GM12874 (cell line): ENCODE measurements at regions not wholly inside any gene's neighbourhood (a gene's known extent, or its start where the extent isn't known, plus 50 kb on each side); places are given as distances from the start of the nearest gene placed in this dataset.

Source experiments
- TF ChIP-seq, protein P1 (sequence below): IDR thresholded peaks from 2 replicates; pipeline ENCODE4 v1.5.1; 2011; ENCODE audit warnings: low read depth, mild to moderate bottlenecking, control low read depth, low read length, moderate library complexity; ENCODE audit not compliant: insufficient read depth

DNA sequence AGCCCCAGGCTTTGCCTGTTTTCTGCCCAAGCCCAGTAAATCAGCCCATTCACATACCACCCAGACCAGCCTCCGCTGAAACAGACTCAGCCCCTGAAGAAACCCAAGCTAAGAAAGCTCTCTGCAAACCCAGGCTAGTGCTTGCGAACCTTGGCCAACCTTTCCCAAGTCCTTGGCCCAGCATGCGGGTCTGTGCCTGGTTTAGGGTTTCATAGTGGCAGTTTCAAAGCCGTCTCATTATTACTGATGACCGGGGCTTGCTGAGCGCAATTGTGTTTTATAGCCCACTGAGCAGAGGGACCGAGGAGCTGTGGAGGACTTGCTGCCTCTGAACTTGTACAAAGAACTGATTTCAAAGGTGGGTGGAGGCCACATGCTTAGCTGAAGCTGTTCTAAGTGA is 584.3 kb downstream of the BNC2 start:
- TF ChIP-seq, protein P1, sequence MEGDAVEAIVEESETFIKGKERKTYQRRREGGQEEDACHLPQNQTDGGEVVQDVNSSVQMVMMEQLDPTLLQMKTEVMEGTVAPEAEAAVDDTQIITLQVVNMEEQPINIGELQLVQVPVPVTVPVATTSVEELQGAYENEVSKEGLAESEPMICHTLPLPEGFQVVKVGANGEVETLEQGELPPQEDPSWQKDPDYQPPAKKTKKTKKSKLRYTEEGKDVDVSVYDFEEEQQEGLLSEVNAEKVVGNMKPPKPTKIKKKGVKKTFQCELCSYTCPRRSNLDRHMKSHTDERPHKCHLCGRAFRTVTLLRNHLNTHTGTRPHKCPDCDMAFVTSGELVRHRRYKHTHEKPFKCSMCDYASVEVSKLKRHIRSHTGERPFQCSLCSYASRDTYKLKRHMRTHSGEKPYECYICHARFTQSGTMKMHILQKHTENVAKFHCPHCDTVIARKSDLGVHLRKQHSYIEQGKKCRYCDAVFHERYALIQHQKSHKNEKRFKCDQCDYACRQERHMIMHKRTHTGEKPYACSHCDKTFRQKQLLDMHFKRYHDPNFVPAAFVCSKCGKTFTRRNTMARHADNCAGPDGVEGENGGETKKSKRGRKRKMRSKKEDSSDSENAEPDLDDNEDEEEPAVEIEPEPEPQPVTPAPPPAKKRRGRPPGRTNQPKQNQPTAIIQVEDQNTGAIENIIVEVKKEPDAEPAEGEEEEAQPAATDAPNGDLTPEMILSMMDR: no peak

- TF ChIP-seq, protein P1: no peak
These were observed 580.8 kb downstream of the BNC2 start for GRCh38 chr9:16289639-16290038.

DNA sequence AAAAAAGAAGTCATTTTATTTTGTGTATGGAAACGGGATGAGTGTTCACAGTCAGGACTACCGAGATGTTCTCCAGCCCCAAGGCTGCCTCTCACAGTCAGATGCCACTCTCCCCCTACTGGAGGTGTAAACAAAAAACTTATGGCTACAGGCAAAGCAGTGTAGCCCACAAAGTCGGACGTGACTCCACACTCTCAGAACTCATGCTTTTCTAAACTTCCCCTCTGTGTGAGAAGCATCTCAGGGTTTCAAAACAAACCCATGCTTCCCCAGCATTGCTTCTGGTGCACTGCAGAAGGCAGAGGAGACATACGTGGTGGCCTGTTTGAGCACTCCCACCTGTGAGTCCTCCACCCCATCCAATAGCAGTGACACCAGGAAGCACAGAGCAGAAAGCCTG is 580.3 kb downstream of the BNC2 start:
- TF ChIP-seq, protein P1: no peak

DNA sequence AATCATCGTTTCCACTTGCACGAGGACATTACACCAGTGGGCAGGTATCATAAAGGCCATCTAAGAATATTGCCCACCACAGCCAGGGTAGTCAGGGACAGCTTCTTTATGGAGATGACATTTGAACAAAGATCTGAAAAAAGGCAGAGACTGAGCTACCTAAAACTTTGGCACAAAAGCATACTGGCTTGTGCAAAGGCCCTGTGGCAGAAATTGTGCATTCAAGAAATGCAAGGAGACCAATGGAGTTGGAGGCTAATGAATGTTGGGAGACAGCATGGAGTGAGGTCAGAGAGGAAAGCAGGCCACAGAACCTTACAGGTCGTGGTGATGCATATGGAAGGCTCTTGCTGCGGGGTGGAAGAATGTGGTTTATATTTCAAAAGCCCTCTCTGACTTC is 578.5 kb downstream of the BNC2 start:
- TF ChIP-seq, protein P1: no peak

GRCh38 chr9:16293610-16294009 is 576.9 kb downstream of the BNC2 start:
- TF ChIP-seq, protein P1: no peak

GRCh38 chr9:16294133-16294770 is 576.2 kb downstream of the BNC2 start:
- TF ChIP-seq, protein P1: no peak

DNA sequence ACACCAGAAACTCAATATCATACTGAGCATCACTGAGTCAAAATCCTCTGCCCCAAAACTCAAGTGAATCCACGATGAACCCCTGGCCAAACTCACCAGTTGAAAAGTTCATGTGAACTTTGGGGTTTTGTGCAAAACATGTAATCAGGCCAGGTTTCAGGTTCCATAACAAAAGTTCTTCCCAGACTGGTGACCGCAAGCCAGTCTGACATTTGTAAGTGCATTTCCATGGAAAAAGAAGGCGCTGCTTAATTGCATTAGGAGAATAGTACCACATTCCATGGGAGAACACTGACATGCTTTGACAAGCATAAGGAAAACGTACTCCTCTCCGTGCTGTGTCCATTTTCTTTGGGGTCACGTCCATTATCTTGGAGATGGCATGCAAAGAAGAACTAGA is 567.0 kb downstream of the BNC2 start:
- TF ChIP-seq, protein P1: no peak
